DND-41 (cell line): ENCODE measurements at regions not wholly inside any gene's neighbourhood (a gene's known extent, or its start where the extent isn't known, plus 50 kb on each side); places are given as distances from the start of the nearest gene placed in this dataset.

Experiments used
- CTCF ChIP-seq: IDR thresholded peaks from 2 replicates; pipeline ENCODE4 v1.5.1; 2012; ENCODE audit warnings: borderline replicate concordance, low read length, moderate library complexity, mild to moderate bottlenecking; ENCODE audit not compliant: poor library complexity, severe bottlenecking; ENCODE audit errors: extremely low read depth
- EZH2 ChIP-seq: IDR thresholded peaks from 3 replicates; pipeline ENCODE4 v1.6.1; 2012; ENCODE audit warnings: borderline replicate concordance, low read depth, mild to moderate bottlenecking, moderate library complexity, low read length, inconsistent platforms; ENCODE audit not compliant: severe bottlenecking

GRCh38 chr13:68540244-68540643 lies 1310.1 kb upstream of the PCDH9 start:
- no peak for TF ChIP-seq CTCF
- no peak for TF ChIP-seq EZH2
